ENCODE measurements at regions not wholly inside any gene's neighbourhood (a gene's known extent, or its start where the extent isn't known, plus 50 kb on each side); places are given as distances from the start of the nearest gene placed in this dataset.

GRCh38 chr14:25848601-25849000 is 749.2 kb downstream of the NOVA1 start:
- H3K9ac ChIP-seq = no peak overlapping the region
- H3K36me3 ChIP-seq (ENCODE audit: control insufficient read depth, insufficient read depth, low read length) = no peaks in the 10 kb centered on the region
- no peak overlapping the region for H2AFZ ChIP-seq
- H3K4me1 ChIP-seq = no peaks in the 10 kb centered on the region
- H3K4me3 ChIP-seq (ENCODE audit: low read depth, low read length) = no peak overlapping the region
- H3K27ac ChIP-seq = no peak overlapping the region
- H3K79me2 ChIP-seq = no peaks in the 10 kb centered on the region
- H3K9me3 ChIP-seq (ENCODE audit: control insufficient read depth, low read length) = no peaks in the 10 kb centered on the region
- no peak overlapping the region for H3K4me2 ChIP-seq (ENCODE audit: low read length)
- no peak for TF ChIP-seq CTCF (IDR thresholded peaks at IDR 0.05)
- no peaks in the 10 kb centered on the region for H3K27me3 ChIP-seq (ENCODE audit: control insufficient read depth, insufficient read depth, low read length)

- Histone ChIP-seq H3K9ac (no peak overlapping the region), H3K79me2 (no peaks in the 10 kb centered on the region), H3K27me3 (ENCODE audit: control insufficient read depth, insufficient read depth, low read length) (no peaks in the 10 kb centered on the region), H3K27ac (no peak overlapping the region), H3K4me1 (no peaks in the 10 kb centered on the region), H2AFZ (no peak overlapping the region), H3K36me3 (ENCODE audit: control insufficient read depth, insufficient read depth, low read length) (no peaks in the 10 kb centered on the region), H3K4me3 (ENCODE audit: low read depth, low read length) (no peak overlapping the region), H3K9me3 (ENCODE audit: control insufficient read depth, low read length) (no peaks in the 10 kb centered on the region), H3K4me2 (ENCODE audit: low read length) (no peak overlapping the region)
- no peak for TF ChIP-seq CTCF (IDR thresholded peaks at IDR 0.05)
Measured at GRCh38 chr14:25846246-25846645, 751.6 kb downstream of the NOVA1 start.

GRCh38 chr14:25843481-25844470 is 754.1 kb downstream of the NOVA1 start:
- H3K4me1 ChIP-seq = no peaks in the 10 kb centered on the region
- no peak overlapping the region for H3K9ac ChIP-seq
- H3K36me3 ChIP-seq (ENCODE audit: control insufficient read depth, insufficient read depth, low read length) = no peaks in the 10 kb centered on the region
- TF ChIP-seq CTCF (IDR thresholded peaks at IDR 0.05) = no peak
- H3K27ac ChIP-seq = no peak overlapping the region
- no peak overlapping the region for H3K4me2 ChIP-seq (ENCODE audit: low read length)
- H3K4me3 ChIP-seq (ENCODE audit: low read depth, low read length) = no peak overlapping the region
- H2AFZ ChIP-seq = no peak overlapping the region
- no peaks in the 10 kb centered on the region for H3K27me3 ChIP-seq (ENCODE audit: control insufficient read depth, insufficient read depth, low read length)
- no peaks in the 10 kb centered on the region for H3K79me2 ChIP-seq
- H3K9me3 ChIP-seq (ENCODE audit: control insufficient read depth, low read length) = no peaks in the 10 kb centered on the region

- H3K9me3 ChIP-seq (ENCODE audit: control insufficient read depth, low read length) = no peaks in the 10 kb centered on the region
- no peaks in the 10 kb centered on the region for H3K4me1 ChIP-seq
- H3K79me2 ChIP-seq = no peaks in the 10 kb centered on the region
- H3K4me2 ChIP-seq (ENCODE audit: low read length) = no peak overlapping the region
- H3K27ac ChIP-seq = no peak overlapping the region
- H3K4me3 ChIP-seq (ENCODE audit: low read depth, low read length) = no peak overlapping the region
- no peaks in the 10 kb centered on the region for H3K27me3 ChIP-seq (ENCODE audit: control insufficient read depth, insufficient read depth, low read length)
- TF ChIP-seq CTCF (IDR thresholded peaks at IDR 0.05) = no peak
- H3K9ac ChIP-seq = no peak overlapping the region
- no peak overlapping the region for H2AFZ ChIP-seq
- no peaks in the 10 kb centered on the region for H3K36me3 ChIP-seq (ENCODE audit: control insufficient read depth, insufficient read depth, low read length)
Measured at GRCh38 chr14:25841226-25841625, 756.6 kb downstream of the NOVA1 start.
